ENCODE measurements at regions not wholly inside any gene's neighbourhood (a gene's known extent, or its start where the extent isn't known, plus 50 kb on each side); places are given as distances from the start of the nearest gene placed in this dataset.

- whole genome bisulfite sequencing, 2 donors = 86 to 87% methylated on average over 3 of the region's 3 CpGs
- Histone ChIP-seq H3K27me3 (no peaks in the 10 kb centered on the region), H3K36me3 (no peaks in the 10 kb centered on the region), H3K9me3 (no peaks in the 10 kb centered on the region), H3K27ac (no peak overlapping the region), H3K4me3 (no peak overlapping the region), H3K4me1 (no peaks in the 10 kb centered on the region)
- TF ChIP-seq CTCF (IDR thresholded peaks at IDR 0.05) (no peak), POLR2A (IDR thresholded peaks at IDR 0.05) (no peak)
- intact Hi-C loops (cut with DNase I) = no loop called here
- no peak for DNase-seq
These were observed 247.1 kb downstream of the MSRB3 start for GRCh38 chr12:65525491-65526141.

GRCh38 chr12:65526311-65526710 lies 247.8 kb downstream of the MSRB3 start:
- Histone ChIP-seq H3K4me1 (no peaks in the 10 kb centered on the region), H3K4me3 (no peak overlapping the region), H3K36me3 (no peaks in the 10 kb centered on the region), H3K27me3 (no peaks in the 10 kb centered on the region), H3K27ac (no peak overlapping the region), H3K9me3 (no peaks in the 10 kb centered on the region)
- no peak for TF ChIP-seq CTCF (IDR thresholded peaks at IDR 0.05)
- no peak for TF ChIP-seq POLR2A (IDR thresholded peaks at IDR 0.05)
- 43% methylated on average over 2 of the region's 2 CpGs; no CpG with 5 or more reads in 1 of the 2 donors for WGBS, 2 donors
- intact Hi-C loops (cut with DNase I) = no loop called here
- DNase-seq = no peak

- H3K4me3 ChIP-seq = no peak overlapping the region
- H3K27ac ChIP-seq = no peak overlapping the region
- no peak for TF ChIP-seq CTCF (IDR thresholded peaks at IDR 0.05)
- TF ChIP-seq POLR2A (IDR thresholded peaks at IDR 0.05) = no peak
- H3K9me3 ChIP-seq = no peaks in the 10 kb centered on the region
- DNase-seq = no peak
- 87 to 94% methylated on average over 3 of the region's 3 CpGs for WGBS, 2 donors
- no peaks in the 10 kb centered on the region for H3K36me3 ChIP-seq
- no peaks in the 10 kb centered on the region for H3K27me3 ChIP-seq
- intact Hi-C loops (cut with DNase I) = no loop called here
- H3K4me1 ChIP-seq = no peaks in the 10 kb centered on the region
These were observed 249.6 kb downstream of the MSRB3 start for GRCh38 chr12:65528127-65528526.

- intact Hi-C loops (cut with DNase I) = no loop called here
- DNase-seq = no peak
- Histone ChIP-seq H3K4me3 (no peak overlapping the region), H3K27me3 (no peaks in the 10 kb centered on the region), H3K36me3 (no peaks in the 10 kb centered on the region), H3K9me3 (no peaks in the 10 kb centered on the region), H3K4me1 (no peaks in the 10 kb centered on the region), H3K27ac (no peak overlapping the region)
- WGBS, 2 donors = 85 to 87% methylated on average over 2 of the region's 2 CpGs
- TF ChIP-seq POLR2A (IDR thresholded peaks at IDR 0.05) (no peak), CTCF (IDR thresholded peaks at IDR 0.05) (no peak)
These were observed 250.6 kb downstream of the MSRB3 start for GRCh38 chr12:65529106-65529505.

- Histone ChIP-seq H3K9me3 (no peaks in the 10 kb centered on the region), H3K4me1 (no peaks in the 10 kb centered on the region), H3K27me3 (no peaks in the 10 kb centered on the region), H3K4me3 (no peak overlapping the region), H3K27ac (no peak overlapping the region), H3K36me3 (no peaks in the 10 kb centered on the region)
- WGBS, 2 donors = 93 to 95% methylated on average over 7 of the region's 7 CpGs
- TF ChIP-seq CTCF (IDR thresholded peaks at IDR 0.05) (no peak), POLR2A (IDR thresholded peaks at IDR 0.05) (no peak)
- intact Hi-C loops (cut with DNase I) = no loop called here
- no peak for DNase-seq
These were observed 251.4 kb downstream of the MSRB3 start for GRCh38 chr12:65529771-65530435.
